ENCODE measurements at regions not wholly inside any gene's neighbourhood (a gene's known extent, or its start where the extent isn't known, plus 50 kb on each side); places are given as distances from the start of the nearest gene placed in this dataset.

DNA sequence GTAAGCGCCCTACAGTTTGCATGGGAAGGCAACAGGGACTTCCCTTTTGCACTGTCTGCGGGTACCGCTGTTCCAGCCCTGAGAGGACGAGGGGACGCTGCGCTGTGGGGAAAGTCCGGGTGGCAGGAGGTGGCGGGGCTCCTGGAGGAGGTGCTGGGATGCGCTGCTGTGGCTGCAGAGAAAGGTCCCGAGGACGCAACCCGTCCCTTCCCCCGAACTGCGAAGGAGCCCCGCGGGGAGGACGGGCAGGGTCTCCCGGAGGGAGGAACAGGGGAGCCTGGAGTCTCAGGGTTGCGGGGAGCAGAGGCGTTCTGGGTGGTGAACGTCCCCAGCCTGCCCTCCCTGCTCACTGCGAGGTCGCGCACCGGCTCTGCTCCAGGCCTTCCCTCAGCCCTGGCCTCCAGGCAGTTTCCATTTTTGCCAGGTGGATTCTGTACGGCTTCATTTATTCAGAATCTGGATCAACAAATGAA is 91.6 kb downstream of the CXCL12 start:
- H3K27me3 ChIP-seq: no peaks in the 10 kb centered on the region
- TF ChIP-seq, protein P1, sequence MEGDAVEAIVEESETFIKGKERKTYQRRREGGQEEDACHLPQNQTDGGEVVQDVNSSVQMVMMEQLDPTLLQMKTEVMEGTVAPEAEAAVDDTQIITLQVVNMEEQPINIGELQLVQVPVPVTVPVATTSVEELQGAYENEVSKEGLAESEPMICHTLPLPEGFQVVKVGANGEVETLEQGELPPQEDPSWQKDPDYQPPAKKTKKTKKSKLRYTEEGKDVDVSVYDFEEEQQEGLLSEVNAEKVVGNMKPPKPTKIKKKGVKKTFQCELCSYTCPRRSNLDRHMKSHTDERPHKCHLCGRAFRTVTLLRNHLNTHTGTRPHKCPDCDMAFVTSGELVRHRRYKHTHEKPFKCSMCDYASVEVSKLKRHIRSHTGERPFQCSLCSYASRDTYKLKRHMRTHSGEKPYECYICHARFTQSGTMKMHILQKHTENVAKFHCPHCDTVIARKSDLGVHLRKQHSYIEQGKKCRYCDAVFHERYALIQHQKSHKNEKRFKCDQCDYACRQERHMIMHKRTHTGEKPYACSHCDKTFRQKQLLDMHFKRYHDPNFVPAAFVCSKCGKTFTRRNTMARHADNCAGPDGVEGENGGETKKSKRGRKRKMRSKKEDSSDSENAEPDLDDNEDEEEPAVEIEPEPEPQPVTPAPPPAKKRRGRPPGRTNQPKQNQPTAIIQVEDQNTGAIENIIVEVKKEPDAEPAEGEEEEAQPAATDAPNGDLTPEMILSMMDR (IDR thresholded peaks at IDR 0.05): no peak
- H3K36me3 ChIP-seq (ENCODE audit: low read depth, missing control alignments): no peaks in the 10 kb centered on the region
- peak overlapping the region; percentile 25 to 44 for H3K4me3 ChIP-seq
- WGBS, 2 donors: 36 to 45% methylated on average over 19 to 26 of the region's 26 CpGs
- intact Hi-C loops (cut with DNase I; ENCODE audit: low total_unique reads): no loop called here
- no peak for DNase-seq
- H3K9me3 ChIP-seq: no peaks in the 10 kb centered on the region
- H3K27ac ChIP-seq: no peak overlapping the region
- no peaks in the 10 kb centered on the region for H3K4me1 ChIP-seq

DNA sequence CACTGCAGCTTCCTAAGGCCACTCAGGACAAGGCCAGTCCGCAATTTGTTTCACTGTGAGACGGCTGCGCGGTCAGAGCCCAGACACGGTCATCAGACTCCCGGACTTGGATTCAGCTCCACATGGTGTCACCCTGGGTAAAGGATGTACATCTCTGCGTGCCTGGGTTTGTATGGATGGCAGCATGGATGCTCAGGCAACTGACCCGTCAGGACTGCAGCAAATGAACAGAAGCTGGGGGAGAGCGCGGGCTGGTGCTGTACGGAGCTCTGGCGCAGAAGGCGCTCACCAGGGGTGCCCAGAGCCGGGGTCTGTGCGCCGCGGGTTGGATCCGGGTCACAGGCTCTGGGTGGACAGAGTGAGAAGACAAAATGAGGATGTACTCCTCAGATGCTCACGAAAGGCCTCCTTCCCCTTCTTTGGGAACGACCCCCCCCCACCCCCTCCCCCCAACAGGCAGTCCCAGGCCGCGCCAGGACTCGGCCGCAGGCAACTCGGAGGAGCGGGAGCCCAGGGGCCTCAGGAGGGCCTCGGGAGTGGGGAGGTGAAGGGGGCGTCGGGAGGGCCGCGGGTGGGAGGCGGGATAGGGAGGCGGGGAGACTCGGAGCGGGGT is 92.4 kb downstream of the CXCL12 start:
- 44 to 52% methylated on average over 16 to 35 of the region's 35 CpGs for WGBS, 2 donors

DNA sequence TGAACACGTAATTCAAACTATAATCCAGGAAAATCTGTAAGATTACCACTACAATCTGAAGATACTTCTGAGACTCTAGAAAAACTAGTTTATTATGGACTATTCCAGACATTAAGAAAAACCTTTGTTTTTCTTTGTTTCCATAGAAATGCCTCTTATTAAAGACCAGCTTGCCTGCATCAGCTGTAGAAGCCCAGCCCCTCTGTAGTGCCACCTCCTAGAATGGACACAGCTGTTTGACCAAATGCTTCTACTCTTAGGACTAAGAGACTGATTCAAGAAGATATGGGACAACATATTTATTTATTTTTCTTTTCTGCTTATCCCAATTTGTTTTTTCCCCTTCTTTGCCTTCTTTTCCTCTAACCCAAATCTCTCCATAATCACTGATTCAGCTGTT is 93.8 kb downstream of the CXCL12 start:
- intact Hi-C loops (cut with DNase I; ENCODE audit: low total_unique reads): no loop called here
- 71 to 74% methylated on average over 1 of the region's 1 CpG for WGBS, 2 donors
- TF ChIP-seq POLR2A (IDR thresholded peaks at IDR 0.05): no peak
- TF ChIP-seq, protein P1 (IDR thresholded peaks at IDR 0.05): no peak

More for the DNA sequence above, 92.4 kb downstream of the CXCL12 start:
- TF ChIP-seq, protein P1 (IDR thresholded peaks at IDR 0.05): no peak
- no peak for TF ChIP-seq POLR2A (IDR thresholded peaks at IDR 0.05)
- DNase-seq: no peak
- Histone ChIP-seq H3K4me1 (no peaks in the 10 kb centered on the region), H3K27ac (no peak overlapping the region), H3K36me3 (ENCODE audit: low read depth, missing control alignments) (no peaks in the 10 kb centered on the region), H3K9me3 (no peaks in the 10 kb centered on the region), H3K27me3 (no peaks in the 10 kb centered on the region), H3K4me3 (peak overlapping the region; percentile 25 to 44)
- intact Hi-C loops (cut with DNase I; ENCODE audit: low total_unique reads): no loop called here

DNA sequence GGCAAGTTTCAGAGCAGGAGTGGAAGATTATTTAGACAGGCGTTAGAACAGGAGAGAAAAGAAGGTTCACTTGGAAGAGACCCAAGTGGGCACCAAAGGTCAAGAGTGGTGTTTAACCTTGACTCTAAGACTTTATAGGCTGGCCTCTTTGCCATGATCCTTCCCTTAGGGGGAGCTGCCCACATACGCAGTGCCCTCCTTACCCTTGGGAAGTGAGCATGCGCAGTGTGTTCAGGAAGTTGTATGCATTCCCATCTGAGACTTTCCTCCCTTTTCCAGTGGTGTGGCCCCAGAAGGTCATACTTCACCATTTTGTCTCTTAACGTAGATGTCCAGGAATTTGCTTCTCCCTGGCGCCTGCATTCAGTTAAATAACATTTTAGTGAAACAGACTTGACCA is 95.8 kb downstream of the CXCL12 start:
- H3K4me3 ChIP-seq: no peak overlapping the region
- H3K27ac ChIP-seq: no peak overlapping the region
- H3K9me3 ChIP-seq: no peaks in the 10 kb centered on the region
- no peak for DNase-seq
- TF ChIP-seq, protein P1 (IDR thresholded peaks at IDR 0.05): no peak
- TF ChIP-seq POLR2A (IDR thresholded peaks at IDR 0.05): no peak
- H3K36me3 ChIP-seq (ENCODE audit: low read depth, missing control alignments): no peaks in the 10 kb centered on the region
- no peaks in the 10 kb centered on the region for H3K27me3 ChIP-seq
- 87 to 92% methylated on average over 5 of the region's 5 CpGs for WGBS, 2 donors
- intact Hi-C loops (cut with DNase I; ENCODE audit: low total_unique reads): no loop called here
- no peaks in the 10 kb centered on the region for H3K4me1 ChIP-seq

More for the DNA sequence above, 93.8 kb downstream of the CXCL12 start:
- H3K36me3 ChIP-seq (ENCODE audit: low read depth, missing control alignments): no peaks in the 10 kb centered on the region
- no peaks in the 10 kb centered on the region for H3K9me3 ChIP-seq
- H3K27ac ChIP-seq: no peak overlapping the region
- H3K4me1 ChIP-seq: no peaks in the 10 kb centered on the region
- H3K27me3 ChIP-seq: no peaks in the 10 kb centered on the region
- DNase-seq: no peak
- no peak overlapping the region for H3K4me3 ChIP-seq

DNA sequence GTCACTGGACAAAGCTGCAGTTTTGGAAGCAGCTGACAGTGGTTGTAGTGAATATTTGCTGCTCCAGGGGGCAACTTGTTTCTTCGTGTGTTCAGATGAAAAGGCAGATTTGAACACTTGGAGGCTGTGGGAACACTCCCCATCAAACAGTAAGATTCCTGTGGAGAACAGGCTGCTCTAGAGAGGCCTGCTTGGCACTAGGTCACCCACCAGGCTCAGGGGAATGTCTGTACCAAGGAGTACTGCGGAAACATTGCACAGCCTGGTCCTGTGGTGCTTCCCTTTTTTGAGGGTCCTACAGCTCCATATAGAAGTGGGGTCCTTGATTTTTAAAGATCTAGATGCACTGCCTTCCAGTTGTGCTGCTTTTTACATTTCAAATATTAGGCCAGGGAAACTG is 97.5 kb downstream of the CXCL12 start:
- WGBS, 2 donors: 57 to 63% methylated on average over 2 of the region's 2 CpGs
- intact Hi-C loops (cut with DNase I; ENCODE audit: low total_unique reads): no loop called here
- Histone ChIP-seq H3K4me3 (no peak overlapping the region), H3K36me3 (ENCODE audit: low read depth, missing control alignments) (no peaks in the 10 kb centered on the region), H3K27ac (no peak overlapping the region), H3K4me1 (no peaks in the 10 kb centered on the region), H3K9me3 (no peaks in the 10 kb centered on the region), H3K27me3 (no peaks in the 10 kb centered on the region)
- TF ChIP-seq, protein P1 (IDR thresholded peaks at IDR 0.05): no peak
- TF ChIP-seq POLR2A (IDR thresholded peaks at IDR 0.05): no peak
- DNase-seq: no peak
